Right forelimb (tissue), 1 donor: ENCODE measurements at regions not wholly inside any gene's neighbourhood (a gene's known extent, or its start where the extent isn't known, plus 50 kb on each side); places are given as distances from the start of the nearest gene placed in this dataset.

Experiments used
- DNase-seq: peaks from one replicate; pipeline ENCODE4 v3.0.0-alpha.2; 2018

- DNase-seq, result no peak
These were observed 110.0 kb upstream of the ARHGAP5 start for GRCh38 chr14:31966896-31967668.

GRCh38 chr14:31967669-31967975 is 109.5 kb upstream of the ARHGAP5 start:
- no peak for DNase-seq

- DNase-seq, result no peak
These were observed 108.8 kb upstream of the ARHGAP5 start for GRCh38 chr14:31968107-31968810.

GRCh38 chr14:31968956-31969698 is 108.0 kb upstream of the ARHGAP5 start:
- no peak for DNase-seq

GRCh38 chr14:31969699-31970240 is 107.3 kb upstream of the ARHGAP5 start:
- no peak for DNase-seq

GRCh38 chr14:31970744-31971143 is 106.4 kb upstream of the ARHGAP5 start:
- no peak for DNase-seq

GRCh38 chr14:31971612-31972011 is 105.5 kb upstream of the ARHGAP5 start:
- no peak for DNase-seq

- no peak for DNase-seq
These were observed 100.0 kb upstream of the ARHGAP5 start for GRCh38 chr14:31977001-31977556.

- no peak for DNase-seq
These were observed 98.7 kb upstream of the ARHGAP5 start for GRCh38 chr14:31978423-31978822.

GRCh38 chr14:31982642-31983041 is 94.5 kb upstream of the ARHGAP5 start:
- DNase-seq, result no peak

GRCh38 chr14:31986405-31986804 is 90.7 kb upstream of the ARHGAP5 start:
- DNase-seq, result no peak

- DNase-seq, result no peak
These were observed 89.4 kb upstream of the ARHGAP5 start for GRCh38 chr14:31987721-31988120.

GRCh38 chr14:31988244-31988643 is 88.9 kb upstream of the ARHGAP5 start:
- no peak for DNase-seq

- no peak for DNase-seq
These were observed 86.8 kb upstream of the ARHGAP5 start for GRCh38 chr14:31990183-31990857.

- no peak for DNase-seq
These were observed 86.1 kb upstream of the ARHGAP5 start for GRCh38 chr14:31990926-31991572.

- DNase-seq, result no peak
These were observed 85.1 kb upstream of the ARHGAP5 start for GRCh38 chr14:31992011-31992447.

GRCh38 chr14:31993521-31993951 is 83.6 kb upstream of the ARHGAP5 start:
- DNase-seq, result no peak

- no peak for DNase-seq
These were observed 82.6 kb upstream of the ARHGAP5 start for GRCh38 chr14:31994391-31995033.

GRCh38 chr14:32003585-32003984 is 73.5 kb upstream of the ARHGAP5 start:
- no peak for DNase-seq

GRCh38 chr14:32004300-32004699 is 72.8 kb upstream of the ARHGAP5 start:
- no peak for DNase-seq

- no peak for DNase-seq
These were observed 71.5 kb upstream of the ARHGAP5 start for GRCh38 chr14:32005628-32006027.
